OCI-LY1 (cell line): ENCODE measurements at regions not wholly inside any gene's neighbourhood (a gene's known extent, or its start where the extent isn't known, plus 50 kb on each side); places are given as distances from the start of the nearest gene placed in this dataset.

Experiments used
- H2AFZ ChIP-seq: fragments of 200-600 bp; sonication (generic), shearing (Covaris generic); 2 replicates; pipeline ENCODE4 v1.6.0; 2014; ENCODE audit warnings: antibody characterized with exemption, mild to moderate bottlenecking, low read length
- H3F3A ChIP-seq: fragments of 200-600 bp; sonication (generic), shearing (Covaris generic); 2 replicates; pipeline ENCODE4 v1.6.0; 2014; ENCODE audit warnings: mild to moderate bottlenecking, antibody characterized with exemption, low read length, moderate library complexity; ENCODE audit not compliant: insufficient read depth
- H3K27ac ChIP-seq: fragments of 200-600 bp; sonication (generic); 2 replicates; pipeline ENCODE4 v1.5.1; 2014; ENCODE audit warnings: low read length, mixed run types, mild to moderate bottlenecking, low read depth; ENCODE audit not compliant: poor library complexity, severe bottlenecking
- H3K27me3 ChIP-seq: fragments of 200-600 bp; sonication (generic); 2 replicates; pipeline ENCODE4 v1.6.0; 2014; ENCODE audit warnings: antibody characterized with exemption, mild to moderate bottlenecking, low read length, moderate library complexity; ENCODE audit not compliant: insufficient read depth
- H3K36me3 ChIP-seq: fragments of 200-600 bp; sonication (generic); 2 replicates; pipeline ENCODE4 v1.6.1; 2014; ENCODE audit warnings: mild to moderate bottlenecking, antibody characterized with exemption, low read length, moderate library complexity, mixed read lengths; ENCODE audit not compliant: insufficient read depth
- H3K4me1 ChIP-seq: fragments of 200-600 bp; sonication (generic); 2 replicates; pipeline ENCODE4 v1.5.1; 2014; ENCODE audit warnings: mild to moderate bottlenecking, low read length, moderate library complexity; ENCODE audit not compliant: insufficient read depth, severe bottlenecking
- H3K4me2 ChIP-seq: fragments of 200-600 bp; sonication (generic), shearing (Covaris generic); 2 replicates; pipeline ENCODE4 v1.6.1; 2014; ENCODE audit warnings: low read length
- H3K4me3 ChIP-seq: fragments of 200-600 bp; sonication (generic); 2 replicates; pipeline ENCODE4 v1.5.1; 2014; ENCODE audit warnings: low read length, low read depth, mild to moderate bottlenecking, mixed read lengths; ENCODE audit not compliant: poor library complexity, severe bottlenecking
- H3K79me2 ChIP-seq: fragments of 200-600 bp; shearing (Covaris generic); 2 replicates; pipeline ENCODE4 v1.6.1; 2016; ENCODE audit warnings: mixed run types, low read length, mixed read lengths; ENCODE audit not compliant: insufficient read depth
- H3K9ac ChIP-seq: fragments of 200-600 bp; sonication (generic), shearing (Covaris generic); 2 replicates; pipeline ENCODE4 v1.6.1; 2014; ENCODE audit warnings: mild to moderate bottlenecking, low read length, mixed read lengths
- H3K9me2 ChIP-seq: fragments of 200-600 bp; sonication (generic), shearing (Covaris generic); 2 replicates; pipeline ENCODE4 v1.6.1; 2014; ENCODE audit warnings: low read depth, mild to moderate bottlenecking, low read length, mixed read lengths
- H3K9me3 ChIP-seq: fragments of 200-600 bp; shearing (Covaris generic); 2 replicates; pipeline ENCODE4 v1.6.1; 2014; ENCODE audit warnings: low read length, mixed read lengths
- H4K20me1 ChIP-seq: fragments of 200-600 bp; sonication (generic), shearing (Covaris generic); 2 replicates; pipeline ENCODE4 v1.6.0; 2016; ENCODE audit warnings: mild to moderate bottlenecking, low read length; ENCODE audit not compliant: insufficient read depth
- EZH2 ChIP-seq: fragments of 200-600 bp; sonication (generic), shearing (Covaris generic); IDR thresholded peaks from 2 replicates; pipeline ENCODE4 v1.8.0; 2017; ENCODE audit warnings: borderline replicate concordance, mixed run types, mild to moderate bottlenecking, antibody characterized with exemption, low read length, moderate library complexity, mixed read lengths
- TF ChIP-seq, protein P1 (sequence below): fragments of 200-600 bp; sonication (generic), shearing (Covaris generic); IDR thresholded peaks from 2 replicates; pipeline ENCODE4 v1.5.1; 2017; ENCODE audit warnings: mild to moderate bottlenecking, antibody characterized with exemption, low read length, moderate library complexity, mixed read lengths

DNA sequence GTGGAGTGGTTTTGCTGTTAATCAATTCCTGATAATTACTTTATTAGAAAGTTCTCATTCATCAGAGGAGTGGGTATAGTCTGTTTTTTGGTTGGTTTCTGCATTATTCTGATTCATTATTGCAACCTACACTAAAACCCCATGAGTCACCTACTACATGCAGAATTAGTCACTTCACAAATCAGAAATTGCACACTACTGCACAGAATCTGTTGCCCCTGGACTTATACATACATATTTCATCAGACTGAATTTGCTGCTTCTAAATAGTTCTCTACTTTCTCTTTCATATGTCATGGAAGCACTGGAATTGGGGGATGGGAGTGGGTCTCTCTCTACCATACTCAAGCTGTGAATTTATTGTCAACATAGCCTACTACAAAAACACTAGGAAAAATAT is 585.1 kb downstream of the DNAH5 start:
- H3F3A ChIP-seq: no peaks in the 10 kb centered on the region

DNA sequence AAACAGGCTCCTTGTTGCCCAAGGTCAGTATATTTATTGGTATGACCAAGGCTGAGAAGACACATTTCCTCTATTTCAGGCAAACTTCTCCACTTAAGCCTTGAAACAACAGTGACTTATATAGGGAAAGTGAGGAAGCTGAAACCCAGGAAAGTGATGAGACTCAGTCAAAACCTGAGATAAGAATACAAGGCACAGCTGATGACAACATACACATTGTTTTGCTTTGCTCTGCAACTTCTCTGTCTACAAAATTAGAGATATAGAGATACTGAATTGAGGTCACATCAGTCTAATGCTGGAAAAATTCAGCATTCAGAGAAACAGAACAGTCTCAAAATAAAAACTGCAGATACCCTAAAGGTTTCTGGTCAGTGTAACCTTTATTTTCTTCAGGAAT is 586.1 kb downstream of the DNAH5 start:
- Histone ChIP-seq H3K4me2 (no peak overlapping the region), H3K4me1 (no peaks in the 10 kb centered on the region), H3F3A (no peaks in the 10 kb centered on the region), H3K36me3 (no peaks in the 10 kb centered on the region), H3K9me2 (no peaks in the 10 kb centered on the region), H3K27me3 (no peaks in the 10 kb centered on the region), H3K9me3 (no peaks in the 10 kb centered on the region), H3K27ac (no peak overlapping the region), H3K79me2 (no peaks in the 10 kb centered on the region), H4K20me1 (no peaks in the 10 kb centered on the region), H2AFZ (no peak overlapping the region), H3K4me3 (no peak overlapping the region), H3K9ac (no peak overlapping the region)
- TF ChIP-seq, protein P1, sequence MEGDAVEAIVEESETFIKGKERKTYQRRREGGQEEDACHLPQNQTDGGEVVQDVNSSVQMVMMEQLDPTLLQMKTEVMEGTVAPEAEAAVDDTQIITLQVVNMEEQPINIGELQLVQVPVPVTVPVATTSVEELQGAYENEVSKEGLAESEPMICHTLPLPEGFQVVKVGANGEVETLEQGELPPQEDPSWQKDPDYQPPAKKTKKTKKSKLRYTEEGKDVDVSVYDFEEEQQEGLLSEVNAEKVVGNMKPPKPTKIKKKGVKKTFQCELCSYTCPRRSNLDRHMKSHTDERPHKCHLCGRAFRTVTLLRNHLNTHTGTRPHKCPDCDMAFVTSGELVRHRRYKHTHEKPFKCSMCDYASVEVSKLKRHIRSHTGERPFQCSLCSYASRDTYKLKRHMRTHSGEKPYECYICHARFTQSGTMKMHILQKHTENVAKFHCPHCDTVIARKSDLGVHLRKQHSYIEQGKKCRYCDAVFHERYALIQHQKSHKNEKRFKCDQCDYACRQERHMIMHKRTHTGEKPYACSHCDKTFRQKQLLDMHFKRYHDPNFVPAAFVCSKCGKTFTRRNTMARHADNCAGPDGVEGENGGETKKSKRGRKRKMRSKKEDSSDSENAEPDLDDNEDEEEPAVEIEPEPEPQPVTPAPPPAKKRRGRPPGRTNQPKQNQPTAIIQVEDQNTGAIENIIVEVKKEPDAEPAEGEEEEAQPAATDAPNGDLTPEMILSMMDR: no peak
- TF ChIP-seq EZH2: no peak

More for the DNA sequence above, 585.1 kb downstream of the DNAH5 start:
- TF ChIP-seq, protein P1: no peak
- no peak for TF ChIP-seq EZH2
- Histone ChIP-seq H3K79me2 (no peaks in the 10 kb centered on the region), H2AFZ (no peak overlapping the region), H4K20me1 (no peaks in the 10 kb centered on the region), H3K4me2 (no peak overlapping the region), H3K4me1 (no peaks in the 10 kb centered on the region), H3K27ac (no peak overlapping the region), H3K9me2 (no peaks in the 10 kb centered on the region), H3K4me3 (no peak overlapping the region), H3K9ac (no peak overlapping the region), H3K36me3 (no peaks in the 10 kb centered on the region), H3K9me3 (no peaks in the 10 kb centered on the region), H3K27me3 (no peaks in the 10 kb centered on the region)

DNA sequence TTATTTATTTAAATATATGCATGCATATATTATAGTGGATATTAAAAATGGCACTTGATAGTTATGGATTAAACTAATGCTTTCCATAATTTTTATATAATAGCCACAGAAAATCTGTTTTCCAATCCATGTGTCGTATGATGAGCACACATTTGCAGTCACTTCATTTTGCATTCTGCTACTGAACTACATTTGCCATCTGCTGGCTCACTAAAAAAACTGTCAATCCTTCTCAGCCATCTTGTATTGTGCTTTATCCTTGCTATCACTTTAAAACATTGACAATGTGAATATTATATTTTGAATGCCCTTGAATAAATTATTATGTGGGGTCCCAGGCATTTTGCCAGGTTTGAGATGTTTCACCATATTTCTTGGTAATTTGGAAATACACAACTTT is 586.6 kb downstream of the DNAH5 start:
- Histone ChIP-seq H3K9ac (no peak overlapping the region), H3K4me1 (no peaks in the 10 kb centered on the region), H3K9me3 (no peaks in the 10 kb centered on the region), H3K9me2 (no peaks in the 10 kb centered on the region), H3K79me2 (no peaks in the 10 kb centered on the region), H3K27ac (no peak overlapping the region), H3K4me2 (no peak overlapping the region), H3K27me3 (no peaks in the 10 kb centered on the region), H3K4me3 (no peak overlapping the region), H3K36me3 (no peaks in the 10 kb centered on the region), H3F3A (no peaks in the 10 kb centered on the region), H4K20me1 (no peaks in the 10 kb centered on the region), H2AFZ (no peak overlapping the region)
- TF ChIP-seq EZH2: no peak
- TF ChIP-seq, protein P1: no peak
